Natural killer cell (primary cell): ENCODE measurements at regions not wholly inside any gene's neighbourhood (a gene's known extent, or its start where the extent isn't known, plus 50 kb on each side); places are given as distances from the start of the nearest gene placed in this dataset.

Experiments
- ATAC-seq, 3 donors: fragments of 150-1000 bp in 2 of 3; fragments of 200-7000 bp in 1 of 3; cut with Tn5 transposase; 1 replicate in 1 of 3; 2 replicates in 2 of 3; pipeline ENCODE4 v1.10.0; 2021; ENCODE audit warnings: mild to moderate bottlenecking in 2 of 3, moderate library complexity in 2 of 3
- DNase-seq, 2 donors: peaks; one replicate each; pipeline versions ENCODE4 v3.0.0 to v3.0.0-alpha.2; 2013 to 2021; ENCODE audit warnings: mixed read lengths in 1 of 2
- H3K27ac ChIP-seq: one replicate; pipeline ENCODE4 v1.5.1; 2013; ENCODE audit warnings: mild to moderate bottlenecking, low read length
- H3K27me3 ChIP-seq: one replicate; pipeline ENCODE4 v1.6.1; 2013; ENCODE audit warnings: low read length; ENCODE audit not compliant: control insufficient read depth, insufficient read depth
- H3K36me3 ChIP-seq: one replicate; pipeline ENCODE4 v1.6.1; 2013; ENCODE audit warnings: low read length; ENCODE audit not compliant: control insufficient read depth, insufficient read depth
- H3K4me1 ChIP-seq: one replicate; pipeline ENCODE4 v1.6.1; 2013; ENCODE audit warnings: low read length; ENCODE audit not compliant: control insufficient read depth, insufficient read depth
- H3K4me3 ChIP-seq: one replicate; pipeline ENCODE4 v1.5.1; 2013; ENCODE audit warnings: low read length
- H3K9me3 ChIP-seq: one replicate; pipeline ENCODE4 v1.6.1; 2013; ENCODE audit warnings: low read length; ENCODE audit not compliant: control insufficient read depth, insufficient read depth
- H3K27ac Mint-ChIP-seq, 2 donors: one replicate each; pipeline ENCODE4 v1.8.0; 2022; ENCODE audit warnings: mild to moderate bottlenecking in 2 of 2, mixed read lengths in 2 of 2, moderate library complexity in 1 of 2
- H3K27me3 Mint-ChIP-seq, 2 donors: one replicate each; pipeline ENCODE4 v1.8.0; 2022; ENCODE audit warnings: low read depth in 2 of 2, mixed read lengths in 2 of 2
- H3K36me3 Mint-ChIP-seq: one replicate; pipeline ENCODE4 v1.8.0; 2022; ENCODE audit warnings: mixed read lengths
- H3K4me1 Mint-ChIP-seq, 2 donors: one replicate each; pipeline ENCODE4 v1.8.0; 2022; ENCODE audit warnings: mixed read lengths in 2 of 2
- H3K4me3 Mint-ChIP-seq: one replicate; pipeline ENCODE4 v1.8.0; 2022; ENCODE audit warnings: mild to moderate bottlenecking, moderate library complexity, mixed read lengths
- H3K9me3 Mint-ChIP-seq, 2 donors: one replicate each; pipeline ENCODE4 v1.8.0; 2022; ENCODE audit warnings: mixed read lengths in 2 of 2
- CTCF ChIP-seq: fragments of 200-600 bp; IDR thresholded peaks from one replicate; pipeline ENCODE4 v1.8.0; 2022; ENCODE audit warnings: antibody characterized with exemption
- WGBS: methylation state at CpG from one replicate; pipeline ENCODE4 v1.1.7; 2013; ENCODE audit warnings: missing lambda C conversion rate; ENCODE audit not compliant: insufficient coverage; 5-methylcytosine and 5-hydroxymethylcytosine counted together
- intact Hi-C: fragments of 100-400 bp; cut with micrococcal nuclease; formaldehyde crosslinking; loops from one replicate; pipeline ENCODE4 v1.14.2; 2022

GRCh38 chr4:184329659-184330400, 112.2 kb upstream of the ENPP6 start:
- H3K27ac ChIP-seq, result peak overlapping the region; percentile 62
- H3K27me3 ChIP-seq, result no peaks in the 10 kb centered on the region
- intact Hi-C loops, result no loop called here
- H3K9me3 ChIP-seq, result no peaks in the 10 kb centered on the region
- Mint-ChIP-seq H3K9me3 (no peaks in the 10 kb centered on the region), H3K27me3 (no peaks in the 10 kb centered on the region), H3K36me3 (no peaks in the 10 kb centered on the region), H3K4me3 (peak overlapping the region; percentile 21), H3K4me1 (peaks cover 16 to 18% of the 10 kb centered on the region in 2 donors), H3K27ac (peak overlapping the region; percentile 50 to 51)
- H3K4me1 ChIP-seq, result peaks cover 25% of the 10 kb centered on the region
- no peak overlapping the region for H3K4me3 ChIP-seq
- TF ChIP-seq CTCF, result no peak
- WGBS, result 51% methylated on average over 14 of the region's 14 CpGs
- ATAC-seq, result peak; percentile 72 to 77 (median 73)
- peak in 1 of 2 donors; percentile 25 for DNase-seq
- H3K36me3 ChIP-seq, result no peaks in the 10 kb centered on the region

- WGBS, result 92% methylated on average over 9 of the region's 9 CpGs
- Mint-ChIP-seq H3K27me3 (no peaks in the 10 kb centered on the region), H3K36me3 (no peaks in the 10 kb centered on the region), H3K9me3 (no peaks in the 10 kb centered on the region), H3K4me3 (no peak overlapping the region), H3K4me1 (peaks cover 15 to 18% of the 10 kb centered on the region in 2 donors), H3K27ac (no peak overlapping the region)
- Histone ChIP-seq H3K4me3 (no peak overlapping the region), H3K27me3 (no peaks in the 10 kb centered on the region), H3K36me3 (no peaks in the 10 kb centered on the region), H3K27ac (peak overlapping the region; percentile 62), H3K9me3 (no peaks in the 10 kb centered on the region), H3K4me1 (peaks cover 25% of the 10 kb centered on the region)
- no peak for TF ChIP-seq CTCF
- ATAC-seq (no peak), DNase-seq (no peak)
- intact Hi-C loops, result no loop called here
Observed at GRCh38 chr4:184329235-184329634, 111.6 kb upstream of the ENPP6 start.

GRCh38 chr4:184328022-184328736, 110.5 kb upstream of the ENPP6 start:
- intact Hi-C loops, result no loop called here

More at GRCh38 chr4:184328022-184328736, 110.5 kb upstream of the ENPP6 start:
- Histone ChIP-seq H3K9me3 (no peaks in the 10 kb centered on the region), H3K4me3 (no peak overlapping the region), H3K27ac (peak overlapping the region; percentile 62), H3K36me3 (no peaks in the 10 kb centered on the region), H3K27me3 (no peaks in the 10 kb centered on the region), H3K4me1 (peaks cover 25% of the 10 kb centered on the region)
- ATAC-seq (no peak), DNase-seq (peak in 1 of 2 donors; percentile 43)
- Mint-ChIP-seq H3K4me3 (no peak overlapping the region), H3K9me3 (no peaks in the 10 kb centered on the region), H3K36me3 (no peaks in the 10 kb centered on the region), H3K27me3 (no peaks in the 10 kb centered on the region), H3K4me1 (peaks cover 10% of the 10 kb centered on the region in 2 donors), H3K27ac (peak overlapping the region in 1 of 2 donors; percentile 35)
- 59% methylated on average over 7 of the region's 7 CpGs for WGBS
- no peak for TF ChIP-seq CTCF
